ENCODE measurements at regions not wholly inside any gene's neighbourhood (a gene's known extent, or its start where the extent isn't known, plus 50 kb on each side); places are given as distances from the start of the nearest gene placed in this dataset.

DNA sequence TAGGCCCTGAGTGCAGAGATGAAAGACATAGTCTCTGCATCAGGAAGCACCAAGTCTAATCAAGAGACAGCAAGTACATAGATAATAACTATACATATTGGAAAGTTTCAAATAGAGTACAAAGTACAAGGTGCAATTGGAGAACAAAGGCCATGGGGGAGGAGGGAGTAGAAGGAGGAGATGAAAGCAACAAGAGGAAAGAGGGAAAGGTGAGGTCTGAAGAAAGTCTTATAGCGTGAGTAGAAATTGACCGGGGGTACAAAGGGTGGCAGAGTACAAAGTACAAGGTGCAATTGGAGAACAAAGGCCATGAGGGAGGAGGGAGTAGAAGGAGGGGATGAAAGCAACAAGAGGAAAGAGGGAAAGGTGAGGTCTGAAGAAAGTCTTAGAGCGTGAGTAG is 244.2 kb upstream of the JUN start:
- DNase-seq (ENCODE audit: low read depth): no peak

DNA sequence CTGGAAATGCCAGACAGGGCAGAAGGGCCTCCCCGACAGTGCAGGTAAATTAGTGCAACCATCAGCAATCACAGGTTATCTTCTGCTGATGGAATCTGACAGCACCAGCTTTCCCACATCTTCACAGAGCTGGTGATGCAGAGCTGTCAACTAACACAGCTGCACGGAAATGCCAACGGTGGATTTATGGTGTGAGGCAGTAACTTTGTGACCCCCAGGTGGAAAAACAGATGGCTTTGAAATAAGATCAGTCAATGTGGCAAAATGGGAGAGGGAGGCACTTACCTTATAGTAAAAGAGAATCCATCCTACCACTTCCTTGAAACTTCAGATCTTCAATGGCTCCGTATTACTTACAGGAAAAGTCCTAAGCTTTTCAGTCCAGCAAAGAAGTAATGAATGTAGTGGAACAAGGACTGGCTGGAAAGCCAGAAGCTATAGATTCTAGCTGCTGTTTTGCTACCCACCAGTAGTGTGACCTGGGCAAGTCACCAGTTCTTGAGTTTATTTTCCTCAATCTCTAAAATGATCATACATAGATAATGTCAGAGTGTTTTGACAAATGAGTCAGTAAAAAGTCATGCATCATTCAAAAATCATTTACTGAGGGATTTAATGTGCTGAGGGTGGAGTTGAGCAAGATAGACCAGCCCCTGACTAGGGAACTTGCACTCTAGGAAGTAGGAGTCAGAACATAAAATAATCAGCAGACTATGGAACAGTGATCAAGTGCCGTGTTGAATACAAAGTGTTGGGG is 245.7 kb upstream of the JUN start:
- no peak for DNase-seq (ENCODE audit: low read depth)

DNA sequence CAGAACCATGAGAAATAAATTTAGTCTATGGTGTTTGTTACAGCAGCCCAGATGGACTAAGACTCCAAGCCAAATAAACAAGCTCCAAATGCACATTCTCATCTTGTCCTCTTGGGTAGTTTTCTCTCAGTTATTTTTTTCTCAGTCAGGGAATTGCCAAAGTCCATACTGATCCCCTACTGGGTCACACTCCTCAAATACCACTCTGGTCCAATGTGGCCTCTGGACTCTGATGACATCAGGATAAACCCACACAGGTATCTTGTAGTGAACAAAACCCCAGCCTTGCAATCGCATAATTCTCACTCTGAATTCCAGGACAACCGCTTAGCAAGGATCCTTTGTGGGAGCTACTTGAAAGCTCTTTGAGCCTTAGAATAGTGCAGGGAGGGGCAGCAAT is 248.4 kb upstream of the JUN start:
- DNase-seq (ENCODE audit: low read depth): no peak

DNA sequence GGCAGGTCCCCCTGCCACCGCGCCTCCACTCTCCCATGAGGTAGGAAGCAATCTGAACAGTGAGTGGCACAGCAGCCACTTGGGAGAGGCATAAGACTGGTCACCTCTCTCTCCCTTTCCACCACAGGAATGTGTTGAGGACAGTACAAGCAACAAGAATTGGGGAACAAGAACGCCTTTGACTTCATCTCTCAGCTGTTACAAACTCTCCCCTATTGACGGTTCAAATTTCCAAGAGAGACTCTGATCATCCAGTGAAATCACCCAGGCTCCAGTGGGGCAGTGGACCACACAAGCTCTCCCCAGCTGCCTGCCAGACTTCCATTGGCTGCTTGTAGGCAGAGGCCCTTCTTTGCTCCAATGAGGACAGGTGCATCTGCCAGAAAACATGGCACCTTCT is 249.9 kb upstream of the JUN start:
- no peak for DNase-seq (ENCODE audit: low read depth)

DNA sequence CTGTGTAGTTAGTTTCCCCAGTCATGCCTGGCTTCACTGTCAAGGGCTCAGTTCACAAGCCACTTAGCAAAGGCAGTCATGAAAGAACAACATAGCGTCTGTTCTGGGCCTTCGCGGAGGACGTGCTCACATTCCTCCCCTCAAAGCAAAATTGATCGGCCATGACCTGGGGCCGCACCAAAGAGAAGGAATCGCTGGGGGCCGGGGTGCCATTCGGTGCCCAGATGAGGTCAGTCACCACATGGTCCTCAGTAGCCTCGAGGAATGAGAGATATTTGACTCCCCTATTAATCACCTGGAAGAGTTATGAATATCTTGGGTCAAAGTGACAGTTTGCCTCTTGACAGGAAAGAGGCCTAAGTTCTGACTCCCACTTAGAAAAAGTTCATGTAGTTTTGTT is 251.1 kb upstream of the JUN start:
- no peak for DNase-seq (ENCODE audit: low read depth)

DNA sequence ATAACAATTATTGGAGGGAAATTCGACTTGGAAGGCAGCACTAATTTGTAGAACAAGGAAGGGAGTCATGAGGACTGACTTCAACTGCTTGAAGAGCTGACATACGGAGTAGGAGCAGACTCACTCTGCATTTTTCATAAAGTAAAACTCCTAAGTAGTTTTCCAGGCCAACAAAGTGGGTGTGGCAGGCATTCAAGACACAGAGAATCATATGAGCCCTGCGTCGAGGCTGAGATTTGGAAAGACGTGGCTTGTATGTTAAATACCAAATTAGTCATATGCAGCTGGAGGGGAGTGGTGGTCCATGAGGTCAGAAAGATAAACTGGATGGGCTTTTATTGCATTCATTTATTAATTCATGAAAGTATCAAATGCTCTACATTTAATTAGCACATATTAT is 255.7 kb upstream of the JUN start:
- no peak for DNase-seq (ENCODE audit: low read depth)

DNA sequence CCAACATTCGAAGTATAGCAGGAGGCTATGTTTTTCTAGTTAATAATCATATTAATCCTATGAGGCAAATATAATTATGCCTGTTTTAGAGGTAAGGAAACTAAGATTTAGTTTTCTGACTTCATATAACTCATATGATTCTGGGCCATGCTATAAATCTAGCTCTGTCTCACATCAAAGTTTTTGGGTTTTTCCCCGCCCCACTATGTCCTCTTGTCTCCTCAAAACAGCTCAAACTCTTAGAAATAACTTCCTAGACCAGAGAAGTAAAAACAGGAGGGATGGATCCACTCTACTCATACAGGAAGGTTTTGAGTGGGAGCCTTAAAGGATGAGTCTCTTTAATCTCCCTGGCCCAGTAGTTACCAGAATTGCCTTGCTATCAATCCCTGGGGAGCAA is 256.4 kb upstream of the FGGY start:
- no peak for DNase-seq (ENCODE audit: low read depth)

DNA sequence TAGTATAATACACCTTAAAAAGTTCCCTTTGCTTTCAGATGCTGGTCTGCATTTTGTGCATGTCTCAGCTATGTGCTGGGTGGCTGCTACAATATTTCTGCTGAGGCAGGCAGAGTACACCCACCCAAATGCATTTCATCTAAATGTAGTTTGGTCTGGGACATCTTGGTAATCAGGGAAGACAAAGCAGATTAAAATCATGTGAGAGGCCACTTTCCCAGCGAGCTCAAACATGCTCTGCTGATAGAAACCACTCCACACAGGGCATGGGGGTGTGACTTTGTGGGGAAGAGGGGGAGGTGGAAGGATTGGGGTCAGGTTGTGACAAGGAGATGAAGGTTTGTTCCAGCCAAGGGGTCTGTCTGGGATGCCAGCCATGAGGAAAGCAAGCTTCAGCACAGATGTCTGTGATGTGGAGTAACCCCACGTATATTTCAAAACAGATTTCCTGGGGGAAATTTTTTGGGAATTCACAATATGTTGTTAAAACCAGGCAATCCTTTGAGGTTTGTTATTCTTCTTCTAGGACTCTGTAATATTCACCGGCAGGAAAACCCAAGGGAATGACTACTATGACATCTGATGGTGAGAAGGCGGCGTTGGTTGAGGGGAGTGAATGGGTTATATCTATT is 255.1 kb upstream of the FGGY start:
- no peak for DNase-seq (ENCODE audit: low read depth)

DNA sequence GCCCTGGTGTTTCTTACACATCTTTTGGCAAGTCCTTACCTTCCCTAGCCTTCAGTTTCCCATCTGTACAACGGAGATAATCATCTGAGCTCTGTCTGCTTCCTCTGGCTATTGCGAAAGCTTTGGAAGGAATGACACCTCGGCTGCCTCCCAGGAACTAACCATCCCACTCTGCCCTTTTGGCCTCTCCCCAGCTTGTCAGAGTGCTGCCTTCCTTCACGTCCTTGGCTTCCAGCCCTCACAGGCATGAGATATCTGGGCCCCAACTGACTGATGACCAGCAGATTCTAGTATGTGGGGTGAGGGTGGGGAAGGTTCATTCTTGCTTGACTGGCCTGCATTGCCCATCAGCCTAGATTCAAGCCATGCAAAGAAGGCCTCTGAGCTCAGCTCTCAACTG is 253.1 kb upstream of the FGGY start:
- no peak for DNase-seq (ENCODE audit: low read depth)

DNA sequence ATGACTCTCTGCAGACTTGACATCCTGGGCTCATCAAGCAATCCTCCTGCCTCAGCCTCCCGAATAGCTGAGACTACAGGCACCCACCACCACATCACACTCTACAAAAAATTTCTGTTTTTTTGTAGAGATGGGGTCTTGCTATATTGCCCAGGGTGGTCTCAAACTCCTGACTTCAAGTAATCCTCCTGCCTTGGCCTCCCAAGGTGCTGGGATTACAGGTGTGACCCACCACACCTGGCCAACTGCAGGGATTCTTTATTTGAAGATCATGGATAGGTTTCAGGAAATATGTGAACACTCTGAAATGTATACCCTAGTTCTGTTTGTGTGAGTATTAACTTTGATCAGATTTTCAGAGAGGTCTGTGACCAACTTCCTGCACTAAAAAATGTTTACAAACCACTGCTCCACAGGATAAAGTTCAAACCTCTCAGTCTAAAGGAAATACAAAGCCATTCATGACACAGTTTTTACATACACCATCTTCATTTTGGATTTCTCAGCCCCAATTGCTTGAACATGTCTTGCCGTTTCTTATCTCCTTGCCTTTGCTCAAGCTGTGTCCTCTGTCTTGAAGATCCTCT is 252.3 kb upstream of the FGGY start:
- no peak for DNase-seq (ENCODE audit: low read depth)

DNA sequence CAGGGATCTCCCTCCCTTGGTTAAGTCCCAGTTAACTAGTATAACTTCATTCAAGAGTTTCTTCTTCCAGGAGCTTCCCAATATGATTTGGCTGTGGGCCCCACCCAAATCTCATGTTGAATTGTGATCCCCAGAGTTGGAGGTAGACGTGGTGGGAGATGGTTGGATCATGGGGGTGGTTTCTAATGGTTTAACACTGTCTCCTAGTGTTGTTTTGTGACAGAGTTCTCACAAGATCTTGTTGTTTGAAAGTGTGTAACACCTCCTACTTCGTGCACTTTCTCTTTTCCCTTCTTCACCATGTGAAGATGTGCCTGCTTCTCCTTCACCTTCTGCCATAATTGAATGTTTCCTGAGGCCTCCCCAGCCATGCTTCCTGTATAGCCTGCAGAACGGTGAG is 251.8 kb upstream of the FGGY start:
- DNase-seq (ENCODE audit: low read depth): no peak

DNA sequence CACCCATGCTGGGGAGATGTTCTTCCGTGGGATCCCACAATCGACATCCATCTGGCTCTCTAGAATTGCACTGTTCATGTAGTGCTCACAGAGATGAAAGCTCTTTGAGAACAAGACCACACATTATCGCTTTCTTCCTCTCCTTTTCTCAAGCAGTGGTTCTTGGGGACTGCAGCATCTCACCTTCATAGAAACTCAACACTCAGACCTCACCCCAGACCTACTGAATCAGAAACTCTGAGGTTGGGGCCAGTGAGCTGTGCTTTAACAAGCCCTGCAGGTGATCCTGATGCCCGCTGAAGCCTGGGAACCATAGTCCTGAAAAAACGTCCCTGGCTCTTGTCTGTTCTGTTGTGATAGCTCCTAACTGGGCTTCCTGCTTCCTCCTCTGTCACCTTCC is 251.3 kb upstream of the FGGY start:
- DNase-seq (ENCODE audit: low read depth): no peak

DNA sequence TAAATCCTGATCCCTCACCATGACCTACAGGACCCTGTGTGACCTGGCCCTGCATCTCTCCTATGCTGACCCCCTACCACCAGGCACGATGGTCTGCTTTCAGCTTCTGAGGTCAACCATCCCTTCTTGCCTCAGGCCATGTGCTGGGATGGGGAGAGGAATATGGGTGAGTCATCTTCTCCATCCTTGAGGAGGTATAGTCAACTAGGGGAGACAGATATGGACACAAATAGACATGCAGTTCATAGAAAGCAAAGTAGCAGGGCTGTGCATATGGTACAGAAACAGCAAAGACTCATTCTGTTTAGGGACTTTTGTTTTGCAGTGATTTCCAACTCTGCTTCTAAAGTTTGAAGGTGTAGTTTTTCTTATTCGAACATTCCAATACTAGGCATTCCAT is 250.8 kb upstream of the FGGY start:
- no peak for DNase-seq (ENCODE audit: low read depth)

DNA sequence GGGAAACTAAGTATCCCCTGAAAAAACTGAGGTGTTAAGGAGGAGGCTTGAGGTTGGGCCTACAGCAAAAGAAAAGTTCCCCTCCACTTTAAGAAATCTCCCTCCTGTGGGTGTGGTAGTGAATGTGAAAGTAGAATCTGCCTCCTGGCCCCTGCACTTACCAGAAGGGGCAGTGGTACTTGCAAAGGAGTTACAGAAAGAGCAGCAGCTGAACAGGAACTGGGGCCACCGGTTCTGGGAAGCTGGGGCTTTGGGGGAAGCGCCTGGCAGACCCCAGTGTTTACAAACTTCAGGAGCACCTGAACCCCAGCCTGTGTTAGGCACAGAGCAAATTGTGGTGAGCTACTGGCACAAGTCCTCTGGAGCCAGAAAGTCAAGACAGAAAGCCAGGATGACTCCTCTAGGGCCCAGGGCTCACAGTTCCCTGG is 250.2 kb upstream of the FGGY start:
- no peak for DNase-seq (ENCODE audit: low read depth)

DNA sequence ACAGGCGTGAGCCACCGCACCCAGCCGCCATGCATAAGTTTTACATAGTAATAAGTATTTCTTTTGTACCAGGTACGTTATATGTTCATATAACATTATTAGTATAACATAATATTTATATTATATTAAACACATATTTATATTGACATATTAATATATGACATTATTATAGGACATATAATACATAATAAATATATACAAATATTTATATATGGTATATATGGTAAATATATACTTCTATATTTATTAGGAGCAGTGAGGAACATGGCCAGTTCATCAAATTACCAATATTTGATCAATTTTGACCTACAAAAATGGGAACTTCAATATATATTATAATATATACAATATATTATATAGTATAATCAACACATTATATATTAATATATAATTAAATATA is 245.9 kb upstream of the FGGY start:
- no peak for DNase-seq (ENCODE audit: low read depth)

DNA sequence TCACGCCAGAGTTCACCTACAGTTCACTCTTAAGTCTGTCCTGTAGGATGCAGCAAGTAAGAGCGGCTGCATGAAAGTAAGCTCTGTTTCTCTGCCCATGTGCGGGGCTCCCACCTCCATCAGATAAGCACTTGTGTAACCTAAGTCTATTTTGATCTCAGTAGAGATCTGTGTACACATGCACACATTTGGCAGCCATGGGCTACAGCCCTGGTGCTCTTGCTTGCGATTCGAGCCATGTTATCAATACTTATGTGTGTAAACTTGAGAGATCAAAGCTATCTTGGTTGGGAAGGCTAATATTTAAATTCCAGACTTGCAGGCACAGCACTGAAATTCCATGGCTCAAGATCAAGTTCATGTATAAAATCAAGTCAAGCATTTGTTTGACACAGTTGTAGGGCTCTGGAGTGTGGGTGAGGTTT is 244.7 kb upstream of the FGGY start:
- no peak for DNase-seq (ENCODE audit: low read depth)

DNA sequence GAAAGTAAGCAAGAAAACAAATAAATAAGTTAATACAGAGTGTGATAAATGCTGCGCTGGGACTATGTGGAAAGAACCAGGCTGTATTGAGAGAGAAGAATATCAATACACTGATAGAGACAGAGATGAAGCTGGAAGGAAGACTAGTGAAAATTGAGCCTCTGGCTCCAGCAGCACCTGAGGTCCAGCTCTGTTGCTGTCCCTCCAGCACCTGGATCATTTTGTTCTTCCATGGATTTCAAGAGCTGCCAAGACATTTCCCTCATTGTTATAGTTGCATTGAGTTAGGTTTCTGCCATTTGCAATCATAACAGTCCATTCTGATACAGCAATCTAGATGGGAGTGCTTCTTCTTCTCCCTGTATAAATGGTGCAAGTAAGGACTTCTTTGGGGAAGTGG is 242.7 kb upstream of the FGGY start:
- DNase-seq (ENCODE audit: low read depth): no peak

DNA sequence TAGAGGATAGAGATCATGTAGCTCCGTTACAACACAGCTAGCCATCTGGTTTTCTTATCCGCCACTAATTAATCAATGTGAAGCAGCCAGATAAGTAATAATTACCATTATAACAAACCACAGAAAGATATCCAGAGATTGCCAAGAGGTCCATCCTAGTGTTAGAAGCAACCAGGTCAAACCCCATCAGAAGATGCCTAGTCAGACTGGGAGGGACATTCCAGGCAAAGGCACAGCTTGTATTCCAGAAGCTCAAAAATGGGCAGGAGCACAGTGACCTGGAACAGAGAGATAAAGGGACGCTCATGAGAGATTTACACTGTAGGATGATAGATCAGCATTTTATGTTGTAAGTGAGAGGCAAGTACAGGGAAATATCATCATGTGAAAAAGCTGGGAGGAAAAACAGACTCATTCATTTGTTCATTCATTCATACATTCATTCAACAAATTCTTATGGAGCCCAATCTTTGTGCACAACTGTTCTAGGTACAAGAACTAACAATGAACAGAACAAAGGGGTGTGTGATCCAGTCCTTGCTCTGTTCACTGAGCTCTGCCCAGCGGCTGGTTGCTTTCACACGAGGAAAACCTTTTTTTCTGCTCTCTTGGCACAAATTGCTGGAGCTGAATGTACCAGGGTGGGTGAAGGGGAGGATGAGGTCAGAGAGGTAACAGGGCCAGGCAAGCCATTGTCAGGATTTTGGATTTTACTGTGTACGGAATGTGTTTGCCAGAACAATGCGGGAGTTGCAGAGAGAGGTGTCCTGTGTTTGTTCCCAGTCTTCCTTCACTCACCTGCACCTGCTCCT is 240.8 kb upstream of the FGGY start:
- DNase-seq (ENCODE audit: low read depth): no peak

DNA sequence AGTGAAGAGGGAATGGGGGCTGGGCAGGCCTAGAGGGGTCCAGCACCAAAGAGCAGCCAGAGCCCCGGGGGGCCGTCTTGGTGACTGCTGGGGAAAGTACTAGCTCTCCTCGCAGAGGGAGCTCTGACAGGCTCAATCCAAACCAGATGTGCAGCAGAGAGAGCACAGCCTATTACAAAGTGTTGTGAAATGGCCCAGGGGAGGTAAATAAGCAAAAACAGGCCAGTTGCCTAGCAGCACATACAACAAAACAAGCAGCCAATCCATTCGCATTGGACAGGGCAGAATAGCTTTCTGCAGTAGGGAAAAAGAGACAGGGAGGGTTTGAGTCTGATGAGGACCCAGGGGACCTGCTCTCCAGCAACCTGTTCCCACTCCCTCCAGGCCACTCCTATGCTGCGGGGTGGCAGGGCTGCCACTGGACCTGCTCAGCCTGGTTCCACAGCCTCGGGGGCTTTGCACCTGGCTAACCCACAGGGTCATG is 239.6 kb upstream of the FGGY start:
- DNase-seq (ENCODE audit: low read depth): no peak

DNA sequence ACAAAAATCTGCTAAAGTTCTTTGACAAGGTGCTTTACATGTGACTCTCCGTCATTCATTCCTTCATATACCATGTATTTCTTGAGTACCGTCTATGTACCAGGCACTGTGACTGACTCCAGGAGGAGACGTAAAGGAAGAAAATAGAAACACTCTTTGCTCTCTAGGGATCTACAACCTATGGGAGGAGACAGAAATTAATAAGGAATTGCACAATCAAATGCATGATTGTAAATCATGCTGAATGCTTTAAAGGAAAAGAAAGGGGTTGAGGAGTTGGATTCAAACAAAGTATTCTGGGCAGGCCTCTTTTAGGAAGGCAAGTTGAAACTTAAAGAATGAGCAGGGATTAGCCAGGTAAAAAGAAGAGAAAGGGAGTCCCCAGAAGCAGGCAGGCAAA is 239.1 kb upstream of the FGGY start:
- no peak for DNase-seq (ENCODE audit: low read depth)

DNA sequence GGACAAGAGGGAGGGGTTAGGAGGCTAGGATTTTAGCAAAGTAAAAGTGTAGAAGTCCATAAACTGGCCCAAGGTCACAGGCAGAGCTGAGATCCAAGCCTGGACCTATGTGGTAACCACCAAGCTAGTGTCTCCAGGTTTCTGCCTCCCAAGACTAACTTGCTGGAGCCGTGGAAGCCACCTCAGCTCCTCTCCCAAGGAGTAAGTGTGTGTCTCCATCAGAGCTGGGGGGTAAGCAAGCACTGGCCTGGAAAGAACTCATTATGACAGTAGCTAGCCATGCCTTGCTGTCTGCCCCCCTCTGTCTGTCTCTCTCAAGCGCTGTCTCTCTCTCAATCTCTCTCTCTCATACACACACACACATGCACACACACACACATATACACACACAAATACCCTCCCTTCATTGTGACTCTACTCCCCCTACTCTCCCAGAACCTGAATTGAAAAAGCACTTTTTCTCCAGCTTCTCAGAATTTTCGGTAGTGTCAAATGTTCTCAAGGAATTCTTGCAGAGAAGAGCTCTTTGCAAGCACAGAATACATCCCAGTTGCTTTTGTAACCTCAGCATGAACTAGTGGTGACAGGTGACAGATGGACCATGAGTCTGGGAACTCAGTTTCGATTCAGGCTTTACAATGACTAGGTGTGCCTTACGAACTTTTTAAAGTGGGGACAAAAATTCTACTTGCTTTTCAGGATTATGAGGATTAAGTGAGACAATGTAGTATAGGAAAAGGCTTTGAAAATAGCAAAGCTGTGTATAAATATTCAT is 238.0 kb upstream of the FGGY start:
- no peak for DNase-seq (ENCODE audit: low read depth)

DNA sequence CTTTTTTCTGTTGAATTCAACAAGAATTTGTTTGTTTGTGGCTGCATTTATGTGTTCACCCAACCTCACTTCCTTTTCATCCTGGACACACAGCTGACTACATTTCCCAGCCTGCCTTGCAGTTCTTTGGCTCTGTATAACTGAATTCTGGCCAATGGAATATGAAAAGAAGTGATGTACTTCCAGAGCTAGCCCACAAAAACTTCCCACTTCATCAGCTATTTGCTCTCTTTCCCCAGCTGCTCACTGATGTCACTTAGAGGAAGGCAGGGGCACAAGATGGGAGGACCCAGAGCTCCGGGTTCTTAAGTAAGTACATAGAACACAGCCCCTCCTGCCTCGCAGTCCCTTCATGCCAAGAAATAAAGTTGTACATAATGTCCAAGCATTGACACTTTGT is 235.0 kb upstream of the FGGY start:
- DNase-seq (ENCODE audit: low read depth): no peak

All from stimulated activated CD8-positive, alpha-beta memory T cell treated with anti-CD3 and anti-CD28 coated beads, Interleukin-7, amount 100 ng/mL, for 24 hours (primary cell).